Aorta (tissue), 5 donors: ENCODE measurements at regions not wholly inside any gene's neighbourhood (a gene's known extent, or its start where the extent isn't known, plus 50 kb on each side); places are given as distances from the start of the nearest gene placed in this dataset.
"Not testable (repeated sequence)": the region's sequence is repeated elsewhere in the genome, so short reads cannot be mapped to it uniquely, and the experiment has no call there.

Experiments used
- ATAC-seq: fragments of 200-7000 bp; cut with Tn5 transposase; one replicate; pipeline ENCODE4 v1.9.1; 2022; ENCODE audit warnings: moderate library complexity; ENCODE audit not compliant: low FRiP score
- DNase-seq, 2 donors: peaks; one replicate each; pipeline ENCODE4 v3.0.0-alpha.2; 2020
- H3K27ac ChIP-seq, 2 donors: one replicate each; pipeline ENCODE4 v1.5.1; 2013; ENCODE audit warnings: low read length in 2 of 2, mild to moderate bottlenecking in 2 of 2, moderate library complexity in 2 of 2, control low read depth in 1 of 2, inconsistent platforms in 1 of 2, low read depth in 1 of 2
- H3K27me3 ChIP-seq, 2 donors: one replicate each; pipeline ENCODE4 v1.6.1; 2013; ENCODE audit warnings: control low read depth in 1 of 2, low read length in 1 of 2, mild to moderate bottlenecking in 1 of 2, moderate library complexity in 1 of 2; ENCODE audit not compliant: insufficient read depth in 2 of 2, control insufficient read depth in 1 of 2
- H3K36me3 ChIP-seq, 2 donors: one replicate each; pipeline ENCODE4 v1.6.1; 2013; ENCODE audit warnings: control low read depth in 1 of 2, low read length in 1 of 2, mild to moderate bottlenecking in 1 of 2; ENCODE audit not compliant: insufficient read depth in 2 of 2, control insufficient read depth in 1 of 2
- H3K4me1 ChIP-seq, 2 donors: one replicate each; pipeline ENCODE4 v1.6.1; 2013; ENCODE audit warnings: low read length in 2 of 2, control low read depth in 1 of 2, mild to moderate bottlenecking in 1 of 2, moderate library complexity in 1 of 2; ENCODE audit not compliant: insufficient read depth in 2 of 2, control insufficient read depth in 1 of 2
- H3K4me3 ChIP-seq, 2 donors: one replicate each; pipeline ENCODE4 v1.5.1; 2013; ENCODE audit warnings: low read length in 2 of 2, control low read depth in 1 of 2, mild to moderate bottlenecking in 1 of 2
- H3K9me3 ChIP-seq: one replicate; pipeline ENCODE4 v1.6.1; 2013; ENCODE audit warnings: mild to moderate bottlenecking, low read length; ENCODE audit not compliant: control insufficient read depth
- WGBS, 2 donors: extraction: QIAGEN DNeasy Blood & Tissue Kit; methylation state at CpG; one replicate each; pipeline ENCODE4 v1.1.7; 2013; 5-methylcytosine and 5-hydroxymethylcytosine counted together
- intact Hi-C, 2 donors: fragments of 100-400 bp; cut with DNase I; formaldehyde crosslinking; loops; one replicate each; pipeline versions ENCODE4 v1.14.2 to v1.15.0; 2022
- donor health status: healthy with polysubstance abuse.
- donor health status: Bipolar disorder and iron deficiency.
- donor health status: DM: no; HTN: no; CAD: no.
- donor health status: DM: no; HTN: no; CAD: no.
- donor health status: DM: yes; HTN: yes; CAD: no.

DNA sequence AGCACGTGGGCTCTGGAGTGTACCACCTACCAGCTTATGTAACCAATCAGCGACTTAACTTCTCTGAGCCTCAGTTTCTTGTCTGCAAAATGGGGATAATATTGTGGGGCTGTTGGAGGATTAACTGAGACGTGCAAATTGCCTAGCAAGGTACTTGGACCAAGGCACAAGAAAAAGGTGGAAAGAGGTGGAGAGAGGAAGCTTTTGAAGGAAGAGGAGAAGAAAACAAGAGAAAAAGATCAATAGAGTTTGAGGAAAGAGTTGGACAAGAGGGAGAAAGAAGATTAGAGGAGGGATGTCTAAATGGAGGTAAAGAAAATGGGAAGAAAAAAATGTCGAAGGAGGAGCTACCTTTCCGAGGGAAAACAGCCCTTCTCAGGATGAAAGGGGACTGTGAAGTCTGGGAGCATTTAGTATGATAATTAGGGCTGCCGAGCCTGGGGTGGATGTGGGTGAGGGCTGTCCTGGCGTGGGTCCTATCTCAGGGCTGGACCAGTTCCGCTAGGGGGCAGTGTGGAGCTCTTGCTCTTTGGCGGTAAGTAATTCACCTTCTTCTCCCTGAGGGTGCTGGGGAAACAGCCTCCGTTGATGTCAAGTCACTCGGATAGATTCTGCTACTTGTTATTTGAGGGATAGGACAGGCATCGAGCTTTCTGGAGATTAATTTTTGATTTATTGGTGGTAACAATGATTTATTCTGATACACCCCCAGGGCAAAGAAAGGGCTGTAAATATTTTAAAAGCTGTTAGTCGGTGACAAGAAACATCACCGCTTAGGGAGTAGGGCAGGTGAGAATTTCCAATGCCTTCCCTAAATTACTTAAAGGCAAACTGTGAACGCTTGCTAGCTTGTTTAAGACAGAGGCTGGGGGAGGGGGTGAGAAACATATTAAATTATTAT, 79.0 kb upstream of the NFASC start:
- H3K27ac ChIP-seq, result no peak overlapping the region
- H3K4me3 ChIP-seq, result no peak overlapping the region
- DNase-seq, result peak; percentile 77 to 90
- intact Hi-C loops, result no loop called here
- no peaks in the 10 kb centered on the region for H3K36me3 ChIP-seq
- no peaks in the 10 kb centered on the region for H3K9me3 ChIP-seq
- no peak for ATAC-seq
- H3K27me3 ChIP-seq, result peaks cover 0 to 3% of the 10 kb centered on the region in 2 donors
- H3K4me1 ChIP-seq, result no peaks in the 10 kb centered on the region
- 28 to 29% methylated on average over 15 of the region's 15 CpGs for WGBS, 2 donors

DNA sequence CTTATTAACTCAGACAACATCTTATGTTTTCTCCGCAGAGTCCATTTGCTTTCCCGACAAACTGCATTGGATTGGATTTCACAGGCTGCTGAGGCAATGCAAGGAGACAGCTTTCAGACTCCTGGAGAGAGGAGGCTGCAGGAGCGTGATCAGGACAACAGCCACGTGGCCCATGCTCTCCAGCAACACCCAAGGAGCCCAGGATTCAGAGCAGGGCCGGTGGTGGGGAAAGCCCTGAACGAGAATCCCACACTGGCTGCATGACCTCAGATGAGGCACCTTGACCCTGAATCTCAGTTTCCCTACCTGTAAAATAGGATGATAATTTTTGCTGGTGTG, 78.3 kb upstream of the NFASC start:
- ATAC-seq (no peak), DNase-seq (no peak)
- Histone ChIP-seq H3K27ac (no peak overlapping the region), H3K4me3 (no peak overlapping the region), H3K36me3 (no peaks in the 10 kb centered on the region), H3K9me3 (no peaks in the 10 kb centered on the region), H3K4me1 (no peaks in the 10 kb centered on the region), H3K27me3 (peaks cover 0 to 3% of the 10 kb centered on the region in 2 donors)
- intact Hi-C loops, result no loop called here
- WGBS, 2 donors, result 45 to 46% methylated on average over 6 of the region's 6 CpGs

DNA sequence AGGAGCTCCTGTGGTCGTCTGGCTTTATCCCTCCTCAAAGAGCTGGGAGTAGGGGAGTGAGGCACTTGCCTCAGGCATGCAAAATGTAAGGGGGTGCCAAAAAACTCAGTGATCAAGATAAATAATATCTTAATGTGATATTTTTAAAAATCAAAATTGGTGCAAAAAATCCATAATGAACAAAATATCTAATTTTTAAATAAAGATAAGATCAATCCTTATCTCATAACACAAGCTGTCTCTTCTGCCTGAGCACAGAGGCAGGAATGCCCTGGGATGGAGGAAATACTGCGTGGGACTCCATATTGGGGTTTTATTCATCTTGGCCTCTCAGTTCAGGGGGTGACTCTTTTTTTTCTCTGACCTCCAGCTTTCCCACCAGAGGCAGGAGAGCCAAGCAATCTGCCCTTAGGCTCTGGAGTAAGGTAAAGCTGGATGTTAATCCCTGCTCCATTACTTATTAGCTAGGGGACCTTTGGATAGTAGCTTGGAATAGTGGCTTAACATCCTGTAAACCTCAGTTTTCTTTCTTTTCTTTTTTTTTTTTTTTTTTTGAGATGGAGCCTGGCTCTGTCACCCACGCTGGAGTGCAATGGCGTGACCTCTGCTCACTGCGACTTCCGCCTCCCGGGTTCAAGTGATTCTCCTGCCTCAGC, 77.3 kb upstream of the NFASC start:
- Histone ChIP-seq H3K4me3 (no peak overlapping the region), H3K9me3 (no peaks in the 10 kb centered on the region), H3K36me3 (no peaks in the 10 kb centered on the region), H3K4me1 (no peaks in the 10 kb centered on the region), H3K27ac (no peak overlapping the region), H3K27me3 (peaks cover 0 to 3% of the 10 kb centered on the region in 2 donors)
- ATAC-seq (no peak), DNase-seq (no peak)
- 79 to 81% methylated on average over 7 of the region's 7 CpGs for WGBS, 2 donors
- intact Hi-C loops, result no loop called here

DNA sequence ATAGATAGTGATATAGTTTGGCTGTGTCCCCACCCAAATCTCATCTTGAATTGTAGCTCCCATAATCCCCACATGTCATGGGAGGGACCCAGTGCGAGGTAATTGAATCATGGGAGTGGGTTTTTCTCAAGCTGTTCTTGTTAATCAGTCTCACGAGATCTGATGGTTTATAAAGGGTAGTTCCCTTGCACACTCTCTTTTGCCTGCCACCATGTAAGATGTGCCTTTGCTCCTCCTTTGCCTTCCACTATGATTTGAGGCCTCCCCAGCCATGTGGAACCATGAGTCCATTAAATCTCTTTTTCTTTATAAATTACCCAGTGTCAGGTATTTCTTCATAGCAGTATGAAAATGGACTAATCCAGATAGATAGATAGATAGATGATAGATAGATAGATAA, 73.8 kb upstream of the NFASC start:
- DNase-seq, H3K36me3 ChIP-seq, H3K27ac ChIP-seq, intact Hi-C loops, H3K4me3 ChIP-seq, ATAC-seq, H3K9me3 ChIP-seq, H3K4me1 ChIP-seq, H3K27me3 ChIP-seq: not testable (repeated sequence)
- WGBS, 2 donors, result 93 to 95% methylated on average over 2 of the region's 2 CpGs

DNA sequence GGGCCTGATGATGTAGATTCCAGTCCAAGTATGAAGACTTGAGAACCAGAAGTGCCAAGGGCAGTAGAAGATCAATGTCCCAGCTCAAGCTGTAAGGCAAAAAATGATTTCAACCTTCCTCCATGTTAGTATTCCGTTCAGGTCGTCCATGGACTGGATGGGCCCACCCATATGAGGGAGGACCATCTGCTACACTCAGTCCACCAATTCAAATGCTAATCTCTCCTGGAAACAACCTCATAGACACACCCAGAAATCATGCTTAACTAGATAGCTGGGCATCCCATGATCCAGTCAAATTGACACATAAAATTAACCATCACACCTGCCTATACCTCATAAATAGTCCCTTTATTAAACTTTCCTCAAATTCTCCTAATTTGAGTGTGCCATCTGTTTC, 73.3 kb upstream of the NFASC start:
- no peak for DNase-seq
- H3K36me3 ChIP-seq, result no peaks in the 10 kb centered on the region
- 63 to 71% methylated on average over 2 of the region's 2 CpGs for WGBS, 2 donors
- no peaks in the 10 kb centered on the region for H3K27me3 ChIP-seq
- H3K9me3 ChIP-seq, result no peaks in the 10 kb centered on the region
- H3K27ac ChIP-seq, result no peak overlapping the region
- H3K4me3 ChIP-seq, result no peak overlapping the region
- intact Hi-C loops, result no loop called here
- no peak for ATAC-seq
- H3K4me1 ChIP-seq, result no peaks in the 10 kb centered on the region

DNA sequence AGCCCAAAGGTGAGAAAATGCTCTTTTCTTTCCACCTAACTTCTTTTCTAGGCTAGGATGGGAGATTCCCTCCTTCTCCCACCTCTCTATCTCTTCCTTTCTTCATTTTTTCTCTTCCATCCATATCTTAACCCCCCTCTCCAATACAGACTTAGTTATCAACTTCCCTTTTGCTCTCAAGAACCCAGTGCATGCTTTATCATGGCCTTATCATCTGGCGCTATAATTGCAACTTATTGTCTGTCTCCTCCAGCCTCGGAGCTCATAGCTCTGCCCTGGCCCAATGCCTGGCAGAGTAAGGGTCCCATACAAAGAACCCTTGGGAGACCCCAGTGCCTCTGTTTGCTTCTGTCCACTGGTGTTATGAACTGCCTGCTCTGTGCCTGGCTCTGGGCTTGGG, 71.0 kb upstream of the NFASC start:
- Histone ChIP-seq H3K4me1 (no peaks in the 10 kb centered on the region), H3K36me3 (no peaks in the 10 kb centered on the region), H3K9me3 (no peaks in the 10 kb centered on the region), H3K4me3 (no peak overlapping the region), H3K27ac (no peak overlapping the region), H3K27me3 (peaks cover 0 to 2% of the 10 kb centered on the region in 2 donors)
- ATAC-seq, result no peak
- intact Hi-C loops, result no loop called here
- DNase-seq, result no peak
- 45 to 48% methylated on average over 2 of the region's 2 CpGs for WGBS, 2 donors

DNA sequence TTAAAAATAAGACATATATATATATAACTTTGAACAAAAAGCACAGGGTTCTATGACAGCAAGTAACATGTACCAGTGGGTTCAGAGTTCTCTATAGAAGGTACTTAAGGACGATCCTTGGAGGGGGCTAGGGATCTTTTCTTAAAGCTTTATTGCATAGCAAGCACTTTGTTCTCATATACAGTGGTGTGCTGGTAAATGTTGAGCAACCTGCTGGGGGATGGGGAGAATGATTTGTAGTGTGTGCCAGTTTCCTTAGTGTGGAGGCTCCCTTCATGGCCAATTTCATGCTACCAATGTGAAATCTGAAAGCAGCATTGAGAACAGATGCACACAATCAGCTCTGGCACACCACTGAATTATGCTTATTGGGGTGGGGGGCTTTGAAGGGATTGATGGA, 69.5 kb upstream of the NFASC start:
- H3K27ac ChIP-seq, result no peak overlapping the region
- H3K4me3 ChIP-seq, result no peak overlapping the region
- peaks cover 0 to 2% of the 10 kb centered on the region in 2 donors for H3K27me3 ChIP-seq
- WGBS, 2 donors, result 73 to 74% methylated on average over 1 of the region's 1 CpG
- intact Hi-C loops, result no loop called here
- H3K36me3 ChIP-seq, result no peaks in the 10 kb centered on the region
- H3K4me1 ChIP-seq, result no peaks in the 10 kb centered on the region
- no peaks in the 10 kb centered on the region for H3K9me3 ChIP-seq
- ATAC-seq, result no peak
- DNase-seq, result no peak

DNA sequence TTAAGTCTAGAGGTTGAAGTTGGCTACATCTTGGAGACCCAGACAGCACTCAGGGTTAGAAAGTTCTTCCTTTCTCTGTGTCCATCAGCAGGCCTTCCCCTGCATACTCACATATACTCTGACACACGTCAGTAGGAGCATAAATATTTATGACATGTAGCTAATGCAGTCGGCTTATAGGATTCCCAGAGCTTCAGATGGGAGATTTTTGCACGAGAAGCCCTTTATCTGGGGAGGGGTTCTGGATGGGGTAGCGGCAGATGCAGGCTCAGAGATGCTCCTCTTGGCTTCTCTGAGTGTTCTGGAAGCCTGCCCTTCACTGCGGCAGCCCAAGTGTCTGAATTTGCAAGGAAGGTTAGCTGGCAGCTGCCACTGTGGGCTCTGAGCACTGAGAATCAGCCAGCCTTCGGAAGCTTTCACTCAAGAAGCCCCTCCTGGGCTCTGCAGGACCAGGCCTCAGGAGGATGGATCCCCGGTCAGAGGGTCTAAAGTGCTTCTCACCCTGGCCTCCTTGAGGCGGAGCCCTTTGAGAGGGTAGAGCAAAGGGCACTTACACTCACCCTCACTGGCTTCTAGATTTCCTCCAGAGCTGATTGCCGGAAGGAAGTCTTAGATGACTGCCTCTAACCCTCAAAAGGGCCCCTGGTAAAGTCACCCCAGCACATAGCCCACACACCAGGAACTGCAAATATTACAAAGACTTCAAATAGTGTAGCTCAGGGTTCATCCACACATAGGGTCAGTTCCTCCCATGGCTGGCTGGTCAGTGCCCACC, 68.1 kb upstream of the NFASC start:
- Histone ChIP-seq H3K4me1 (no peaks in the 10 kb centered on the region), H3K27me3 (peaks cover 0 to 2% of the 10 kb centered on the region in 2 donors), H3K9me3 (no peaks in the 10 kb centered on the region), H3K27ac (no peak overlapping the region), H3K36me3 (no peaks in the 10 kb centered on the region), H3K4me3 (no peak overlapping the region)
- DNase-seq, result no peak
- no peak for ATAC-seq
- whole genome bisulfite sequencing, 2 donors, result 68 to 72% methylated on average over 9 of the region's 9 CpGs
- intact Hi-C loops, result no loop called here
